SK-N-SH treated with all-trans-retinoic acid at 6 μM for 48 hours (cell line): ENCODE measurements at regions not wholly inside any gene's neighbourhood (a gene's known extent, or its start where the extent isn't known, plus 50 kb on each side); places are given as distances from the start of the nearest gene placed in this dataset.

Experiments used
- ARNTL ChIP-seq: fragments of 450-650 bp; formaldehyde crosslinking; IDR thresholded peaks from 2 replicates; pipeline ENCODE4 v1.5.0; 2020; ENCODE audit warnings: low read depth, mild to moderate bottlenecking, moderate library complexity, borderline replicate concordance
- CREB5 ChIP-seq: fragments of 250-450 bp; sonication (Bioruptor Pico); IDR thresholded peaks from 2 replicates; pipeline ENCODE4 v1.5.1; 2020; ENCODE audit warnings: low read depth, mild to moderate bottlenecking, moderate library complexity
- CSDC2 ChIP-seq: fragments of 250-450 bp; sonication (Bioruptor Pico); IDR thresholded peaks from 2 replicates; pipeline ENCODE4 v1.5.0; 2020; ENCODE audit warnings: mild to moderate bottlenecking, moderate library complexity
- ESRRG ChIP-seq: fragments of 250-450 bp; sonication (Bioruptor Pico); IDR thresholded peaks from 2 replicates; pipeline ENCODE4 v1.6.1; 2021; ENCODE audit warnings: mild to moderate bottlenecking
- ISL1 ChIP-seq: fragments of 250-450 bp; sonication (Bioruptor Pico); IDR thresholded peaks from 2 replicates; pipeline ENCODE4 v2.1.2; 2022; ENCODE audit warnings: mild to moderate bottlenecking, moderate library complexity
- OSR1 ChIP-seq: fragments of 250-450 bp; sonication (Bioruptor Pico); IDR thresholded peaks from 2 replicates; pipeline ENCODE4 v1.8.0; 2022; ENCODE audit warnings: moderate library complexity, mild to moderate bottlenecking, inconsistent platforms
- POU6F1 ChIP-seq: fragments of 250-450 bp; sonication (Bioruptor Pico); IDR thresholded peaks from 2 replicates; pipeline ENCODE4 v1.8.0; 2021; ENCODE audit warnings: low read depth, mild to moderate bottlenecking, moderate library complexity, borderline replicate concordance
- RARB ChIP-seq: fragments of 250-450 bp; sonication (Bioruptor Pico); IDR thresholded peaks from 2 replicates; pipeline ENCODE4 v1.8.0; 2021; ENCODE audit warnings: mild to moderate bottlenecking, moderate library complexity
- SNAI2 ChIP-seq: fragments of 250-450 bp; sonication (Bioruptor Pico); IDR thresholded peaks from 2 replicates; pipeline ENCODE4 v1.5.0; 2020; ENCODE audit warnings: mild to moderate bottlenecking, moderate library complexity
- TOX ChIP-seq: fragments of 250-450 bp; sonication (Bioruptor Pico); IDR thresholded peaks from 2 replicates; pipeline ENCODE4 v1.8.0; 2021; ENCODE audit warnings: mild to moderate bottlenecking, moderate library complexity, borderline replicate concordance
- ZC3H10 ChIP-seq: fragments of 250-450 bp; sonication (Bioruptor Pico); IDR thresholded peaks from 2 replicates; pipeline ENCODE4 v1.5.1; 2021; ENCODE audit warnings: mild to moderate bottlenecking, moderate library complexity
- ZFP3 ChIP-seq: fragments of 250-450 bp; sonication (Bioruptor Pico); IDR thresholded peaks from 2 replicates; pipeline ENCODE4 v1.5.0; 2020; ENCODE audit warnings: mild to moderate bottlenecking, moderate library complexity
- ZNF565 ChIP-seq: fragments of 450-650 bp; formaldehyde crosslinking; conservative IDR thresholded peaks from 2 replicates; pipeline ENCODE4 v1.5.0; 2020; ENCODE audit warnings: low read depth, mild to moderate bottlenecking, moderate library complexity
- TF ChIP-seq, protein P1 (sequence below): fragments of 250-450 bp; sonication (Bioruptor Pico); IDR thresholded peaks from 2 replicates; pipeline ENCODE4 v1.8.0; 2020; ENCODE audit warnings: mild to moderate bottlenecking, moderate library complexity, borderline replicate concordance

GRCh38 chr6:112576423-112576822, 229.3 kb downstream of the RFPL4B start:
- TF ChIP-seq SNAI2 (CRISPR knock-in tag) (no peak), RARB (CRISPR knock-in tag) (no peak), ESRRG (CRISPR knock-in tag) (no peak), TOX (CRISPR knock-in tag) (no peak), ZNF565 (CRISPR knock-in tag) (no peak), CREB5 (CRISPR knock-in tag) (no peak), ISL1 (CRISPR knock-in tag) (no peak), ZFP3 (CRISPR knock-in tag) (no peak), ZC3H10 (CRISPR knock-in tag) (no peak), CSDC2 (CRISPR knock-in tag) (no peak), POU6F1 (CRISPR knock-in tag) (no peak), ARNTL (CRISPR knock-in tag) (no peak), OSR1 (no peak)
- TF ChIP-seq, protein P1, sequence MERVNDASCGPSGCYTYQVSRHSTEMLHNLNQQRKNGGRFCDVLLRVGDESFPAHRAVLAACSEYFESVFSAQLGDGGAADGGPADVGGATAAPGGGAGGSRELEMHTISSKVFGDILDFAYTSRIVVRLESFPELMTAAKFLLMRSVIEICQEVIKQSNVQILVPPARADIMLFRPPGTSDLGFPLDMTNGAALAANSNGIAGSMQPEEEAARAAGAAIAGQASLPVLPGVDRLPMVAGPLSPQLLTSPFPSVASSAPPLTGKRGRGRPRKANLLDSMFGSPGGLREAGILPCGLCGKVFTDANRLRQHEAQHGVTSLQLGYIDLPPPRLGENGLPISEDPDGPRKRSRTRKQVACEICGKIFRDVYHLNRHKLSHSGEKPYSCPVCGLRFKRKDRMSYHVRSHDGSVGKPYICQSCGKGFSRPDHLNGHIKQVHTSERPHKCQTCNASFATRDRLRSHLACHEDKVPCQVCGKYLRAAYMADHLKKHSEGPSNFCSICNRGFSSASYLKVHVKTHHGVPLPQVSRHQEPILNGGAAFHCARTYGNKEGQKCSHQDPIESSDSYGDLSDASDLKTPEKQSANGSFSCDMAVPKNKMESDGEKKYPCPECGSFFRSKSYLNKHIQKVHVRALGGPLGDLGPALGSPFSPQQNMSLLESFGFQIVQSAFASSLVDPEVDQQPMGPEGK, result no peak
